ENCODE measurements at regions not wholly inside any gene's neighbourhood (a gene's known extent, or its start where the extent isn't known, plus 50 kb on each side); places are given as distances from the start of the nearest gene placed in this dataset.

DNA sequence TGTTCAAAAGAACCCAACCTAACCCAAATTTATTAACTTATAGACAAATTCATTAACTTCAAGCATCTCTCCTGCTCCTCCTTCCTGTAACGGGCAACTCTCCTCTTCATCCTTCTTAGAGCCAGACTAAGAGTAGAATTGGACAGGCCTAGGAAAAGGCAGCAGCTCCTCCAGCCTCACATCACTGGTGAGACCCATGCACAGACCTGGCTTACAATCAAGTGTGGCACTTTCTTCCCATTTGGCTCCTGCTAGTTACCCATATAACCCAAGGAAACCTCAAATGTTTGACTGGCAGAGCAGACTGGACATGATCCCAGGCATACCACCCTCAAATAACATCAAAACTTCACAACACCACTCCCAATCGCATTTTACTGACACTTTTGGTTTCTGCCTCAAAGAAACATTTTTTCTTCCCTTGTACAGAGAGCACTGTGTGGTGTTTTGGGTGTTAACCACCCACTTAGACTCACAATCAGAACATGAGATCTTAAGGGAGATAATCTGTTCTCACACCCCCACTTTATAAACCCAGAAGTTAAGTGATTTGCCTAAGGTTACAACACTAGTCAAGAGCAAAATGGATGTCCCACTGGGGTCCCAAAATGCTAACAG lies 101.4 kb downstream of the SIPA1L2 start:
- Histone ChIP-seq H3K9me1 (replicated peaks; ENCODE audit: control insufficient read depth, extremely low read depth, insufficient read depth, low read length) (no peaks in the 10 kb centered on the region), H3K9ac (replicated peaks; ENCODE audit: extremely low read depth, insufficient read depth, low read length) (no peak overlapping the region), H3K79me2 (ENCODE audit: control insufficient read depth, insufficient read depth, low read length) (no peaks in the 10 kb centered on the region), H3K27me3 (ENCODE audit: control insufficient read depth in 2 of 2, insufficient read depth in 2 of 2, low read length in 2 of 2) (no peaks in the 10 kb centered on the region), H3K27ac (ENCODE audit: insufficient read depth, low read depth, low read length) (no peak overlapping the region), H3K4me1 (ENCODE audit: control insufficient read depth, extremely low read depth, insufficient read depth, low read length) (peaks cover 8% of the 10 kb centered on the region), H3K4me2 (ENCODE audit: insufficient read depth, low read length) (no peak overlapping the region), H3K4me3 (replicated peaks in 1 of 3; ENCODE audit: insufficient read depth in 1 of 3, low read depth in 1 of 3, low read length in 3 of 3) (no peak overlapping the region), H2AFZ (ENCODE audit: low read depth, low read length) (no peak overlapping the region), H3K9me3 (replicated peaks; ENCODE audit: control insufficient read depth, insufficient read depth, low read length) (no peaks in the 10 kb centered on the region), H4K20me1 (replicated peaks; ENCODE audit: control insufficient read depth, extremely low read depth, insufficient read depth, low read length) (no peaks in the 10 kb centered on the region), H3K36me3 (ENCODE audit: control insufficient read depth in 2 of 2, extremely low read depth in 1 of 2, insufficient read depth in 2 of 2, low read length in 2 of 2) (no peaks in the 10 kb centered on the region)
- no peak for DNase-seq (ENCODE audit: low read depth, low spot score)
- BruUV-seq (replicated peaks): no TSS peak
- ChIA-PET CTCF (no interaction called here), POLR2A (no interaction called here)
- intact Hi-C loops (cut with micrococcal nuclease) (no loop called here), dilution Hi-C loops (cut with MboI; ENCODE audit: extremely low pct_ligation_motif_present, low sequenced_read_pairs) (no loop called here)
- FAIRE-seq: no peak
- TF ChIP-seq FOS (IDR thresholded peaks at IDR 0.05; ENCODE audit: borderline replicate concordance, insufficient read depth, low read length) (no peak), POLR2AphosphoS5 (IDR thresholded peaks at IDR 0.05; ENCODE audit: insufficient read depth, low read depth, low read length) (no peak), EZH2 (IDR thresholded peaks at IDR 0.05; ENCODE audit: borderline replicate concordance, low read depth, low read length, severe bottlenecking) (no peak), GATA2 (IDR thresholded peaks at IDR 0.05; ENCODE audit: insufficient read depth, insufficient read length, low read depth, low read length) (no peak), MYC (IDR thresholded peaks at IDR 0.05; ENCODE audit: low read depth, low read length) (no peak)
- TF ChIP-seq, protein P1, sequence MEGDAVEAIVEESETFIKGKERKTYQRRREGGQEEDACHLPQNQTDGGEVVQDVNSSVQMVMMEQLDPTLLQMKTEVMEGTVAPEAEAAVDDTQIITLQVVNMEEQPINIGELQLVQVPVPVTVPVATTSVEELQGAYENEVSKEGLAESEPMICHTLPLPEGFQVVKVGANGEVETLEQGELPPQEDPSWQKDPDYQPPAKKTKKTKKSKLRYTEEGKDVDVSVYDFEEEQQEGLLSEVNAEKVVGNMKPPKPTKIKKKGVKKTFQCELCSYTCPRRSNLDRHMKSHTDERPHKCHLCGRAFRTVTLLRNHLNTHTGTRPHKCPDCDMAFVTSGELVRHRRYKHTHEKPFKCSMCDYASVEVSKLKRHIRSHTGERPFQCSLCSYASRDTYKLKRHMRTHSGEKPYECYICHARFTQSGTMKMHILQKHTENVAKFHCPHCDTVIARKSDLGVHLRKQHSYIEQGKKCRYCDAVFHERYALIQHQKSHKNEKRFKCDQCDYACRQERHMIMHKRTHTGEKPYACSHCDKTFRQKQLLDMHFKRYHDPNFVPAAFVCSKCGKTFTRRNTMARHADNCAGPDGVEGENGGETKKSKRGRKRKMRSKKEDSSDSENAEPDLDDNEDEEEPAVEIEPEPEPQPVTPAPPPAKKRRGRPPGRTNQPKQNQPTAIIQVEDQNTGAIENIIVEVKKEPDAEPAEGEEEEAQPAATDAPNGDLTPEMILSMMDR (IDR thresholded peaks at IDR 0.05; ENCODE audit: extremely low read depth in 1 of 2, insufficient read depth in 1 of 2, low read depth in 1 of 2, low read length in 2 of 2): no peak
- TF ChIP-seq, protein P2, sequence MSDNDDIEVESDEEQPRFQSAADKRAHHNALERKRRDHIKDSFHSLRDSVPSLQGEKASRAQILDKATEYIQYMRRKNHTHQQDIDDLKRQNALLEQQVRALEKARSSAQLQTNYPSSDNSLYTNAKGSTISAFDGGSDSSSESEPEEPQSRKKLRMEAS (IDR thresholded peaks at IDR 0.05; ENCODE audit: insufficient read depth, insufficient read length): no peak

All from endothelial cell of umbilical vein (primary cell).